Mucosa of gallbladder (tissue), 1 donor: ENCODE measurements at regions not wholly inside any gene's neighbourhood (a gene's known extent, or its start where the extent isn't known, plus 50 kb on each side); places are given as distances from the start of the nearest gene placed in this dataset.
A peak's percentile ranks its signal among the peaks of the same experiment; 100 is the strongest.

Source experiments
- DNase-seq: peaks from one replicate; pipeline ENCODE4 v3.0.0-alpha.2; 2020; ENCODE audit warnings: low spot score
- donor health status: DM: no; HTN: no; CAD: no.

DNA sequence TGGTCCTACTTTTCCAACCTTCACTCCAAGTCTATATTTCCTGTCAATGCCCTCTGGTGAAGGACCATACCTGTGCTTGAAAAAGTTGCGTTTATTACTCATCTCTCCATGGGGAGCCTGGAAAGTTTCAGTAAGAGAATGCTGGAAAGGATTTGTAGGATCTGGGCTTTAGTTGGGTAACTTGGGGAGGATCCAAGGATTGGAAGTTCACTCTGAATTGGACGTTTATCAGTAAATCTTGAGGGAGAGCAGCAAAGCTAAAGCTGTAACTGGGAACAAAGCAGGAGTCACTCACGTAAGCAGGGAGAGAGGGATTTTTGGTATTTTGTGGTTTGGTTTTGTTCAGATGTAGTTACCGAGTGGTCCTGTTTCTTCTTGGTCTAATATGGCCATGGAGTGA, 51.4 kb upstream of the NPVF start:
- no peak for DNase-seq

DNA sequence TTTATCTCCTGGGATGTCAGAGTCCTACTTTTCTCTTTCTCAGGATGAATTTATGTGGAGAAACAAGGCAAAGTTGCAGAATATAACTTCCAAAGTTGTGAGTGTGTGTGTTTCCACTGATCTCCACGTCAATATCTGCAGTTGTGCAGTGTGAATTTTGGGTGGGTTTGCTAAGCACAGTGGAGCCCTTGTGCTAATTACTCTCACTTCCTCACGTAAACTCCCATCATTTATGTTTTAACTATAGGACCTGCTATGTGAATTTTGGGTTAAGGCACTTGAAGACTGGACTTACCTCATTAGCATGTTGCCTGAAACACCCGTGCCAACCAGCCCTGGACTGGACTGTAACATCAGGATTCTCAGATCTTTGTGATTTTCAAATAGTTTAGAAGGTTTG, 51.9 kb upstream of the NPVF start:
- no peak for DNase-seq

DNA sequence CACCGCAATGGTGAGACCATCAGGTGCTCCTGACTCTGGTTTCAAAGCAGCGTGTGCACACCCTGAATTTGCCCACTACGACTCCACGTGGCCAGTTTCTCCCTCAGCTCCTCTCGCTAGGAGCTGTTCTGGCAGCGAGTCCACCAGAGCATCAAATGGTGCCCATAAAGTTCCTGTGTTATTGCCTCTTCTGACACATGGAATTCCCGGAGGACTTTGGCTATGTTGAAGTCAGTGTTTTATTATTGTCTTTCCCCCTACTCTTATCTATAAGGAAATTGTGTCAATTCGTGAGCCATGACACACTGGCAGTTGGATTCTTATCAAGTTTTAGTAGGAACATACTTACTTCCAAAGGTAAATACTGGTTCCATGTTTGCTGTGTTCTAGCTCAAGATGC, 53.9 kb upstream of the NPVF start:
- DNase-seq = no peak

GRCh38 chr7:25286756-25287155, 58.5 kb upstream of the NPVF start:
- no peak for DNase-seq

- DNase-seq = no peak
Observed at GRCh38 chr7:25287291-25287690, 59.0 kb upstream of the NPVF start.

DNA sequence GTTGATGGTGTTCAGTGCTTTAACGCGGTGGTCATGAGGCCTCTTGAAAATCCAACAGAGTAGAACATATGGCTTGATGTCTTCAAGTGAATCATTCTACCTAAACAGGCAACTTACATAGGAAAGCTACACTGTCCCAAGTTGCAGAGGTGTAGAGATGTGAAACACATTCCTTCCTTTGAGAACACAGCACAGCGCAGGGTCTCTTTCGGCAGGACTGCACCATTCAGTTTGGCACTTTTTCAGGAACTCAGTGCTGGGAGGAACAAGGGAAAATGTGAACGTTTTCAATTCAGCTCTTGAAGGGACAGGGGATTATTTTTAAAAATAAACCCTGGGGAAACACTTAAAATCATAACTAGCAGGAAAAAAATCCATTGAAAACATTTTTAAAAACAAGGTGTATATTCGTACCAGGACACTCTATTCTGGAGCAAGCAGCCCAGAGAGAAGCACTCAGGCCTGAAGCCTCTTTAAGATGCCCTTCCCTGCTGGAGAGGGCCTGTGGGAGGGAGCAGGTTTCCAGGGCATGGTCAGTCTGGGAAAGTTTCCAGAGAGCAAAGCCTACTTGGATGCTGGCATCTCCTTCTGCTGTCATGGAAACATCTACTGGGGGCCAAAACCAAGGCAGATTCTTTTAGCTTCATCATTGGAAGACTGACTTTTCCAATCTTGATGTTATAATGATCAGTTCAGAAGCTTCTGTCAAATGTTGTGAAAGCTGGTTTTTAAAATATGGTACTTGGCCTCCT, 60.4 kb upstream of the NPVF start:
- DNase-seq = peak; percentile 21

- DNase-seq = no peak
Observed at GRCh38 chr7:25289518-25289917, 61.2 kb upstream of the NPVF start.

GRCh38 chr7:25294624-25295023, 66.3 kb upstream of the NPVF start:
- DNase-seq = no peak

DNA sequence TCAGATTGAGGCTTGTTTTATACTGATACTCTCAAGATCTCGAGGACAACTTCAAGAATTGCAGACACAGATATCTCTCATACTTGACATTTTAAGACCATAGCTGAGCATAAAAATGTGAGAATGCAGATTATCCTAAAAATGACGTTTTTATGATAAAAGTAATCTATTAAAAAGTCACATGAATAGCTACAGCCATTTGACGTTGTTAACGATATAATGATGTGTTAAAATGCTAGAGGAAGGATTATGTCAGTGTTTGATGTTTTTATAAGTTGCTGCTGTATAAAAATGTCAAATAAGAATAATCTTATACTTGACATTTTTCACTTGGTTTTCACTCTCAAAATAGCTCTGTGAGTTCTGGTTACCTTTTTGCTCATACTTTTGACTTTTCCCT, 67.1 kb upstream of the NPVF start:
- DNase-seq = no peak

- no peak for DNase-seq
Observed at GRCh38 chr7:25296086-25296485, 67.8 kb upstream of the NPVF start.

GRCh38 chr7:25297278-25297677, 69.0 kb upstream of the NPVF start:
- no peak for DNase-seq

GRCh38 chr7:25303281-25304181, 75.2 kb upstream of the NPVF start:
- DNase-seq = no peak

GRCh38 chr7:25304691-25305090, 76.4 kb upstream of the NPVF start:
- DNase-seq = no peak

DNA sequence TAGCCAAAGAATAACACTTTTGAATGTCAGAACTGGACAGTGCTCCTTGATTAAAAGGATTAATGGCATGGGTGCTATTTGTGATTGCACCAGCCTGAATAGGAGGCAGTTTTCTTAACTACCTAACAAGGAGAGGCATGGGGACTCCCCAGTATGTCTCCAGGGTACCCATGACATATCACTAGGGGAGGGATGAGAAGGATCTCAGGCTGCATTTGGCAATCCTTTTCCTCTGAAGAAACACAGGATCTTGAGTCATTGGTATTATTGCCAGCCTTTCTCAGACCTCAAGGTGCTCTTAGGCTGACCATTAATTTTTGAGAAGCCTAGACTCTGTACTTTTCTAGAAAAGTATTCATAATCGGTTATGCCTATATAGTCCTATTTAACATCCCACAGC, 77.5 kb upstream of the NPVF start:
- no peak for DNase-seq

GRCh38 chr7:25307624-25308023, 79.3 kb upstream of the NPVF start:
- no peak for DNase-seq

DNA sequence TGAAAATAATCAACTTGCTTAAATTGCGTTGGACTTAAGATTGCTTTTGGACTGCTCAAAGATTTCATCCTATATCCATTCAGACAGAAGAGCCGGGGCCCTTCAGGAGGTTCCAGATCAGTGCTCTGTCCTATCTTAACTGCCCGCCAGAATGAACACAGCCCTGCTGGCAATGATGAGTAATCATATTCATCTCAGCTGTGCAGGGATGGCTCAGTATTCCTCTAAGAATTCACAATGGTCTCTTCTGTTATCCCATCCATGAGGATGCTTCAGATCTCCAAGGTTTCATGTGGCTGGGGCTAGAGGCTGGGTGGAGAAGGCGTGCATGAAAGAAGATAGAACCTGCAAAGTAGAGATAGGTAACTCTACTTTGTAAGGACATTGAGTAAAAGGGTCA, 80.0 kb upstream of the NPVF start:
- DNase-seq = no peak

GRCh38 chr7:25308906-25309705, 80.8 kb upstream of the NPVF start:
- no peak for DNase-seq

DNA sequence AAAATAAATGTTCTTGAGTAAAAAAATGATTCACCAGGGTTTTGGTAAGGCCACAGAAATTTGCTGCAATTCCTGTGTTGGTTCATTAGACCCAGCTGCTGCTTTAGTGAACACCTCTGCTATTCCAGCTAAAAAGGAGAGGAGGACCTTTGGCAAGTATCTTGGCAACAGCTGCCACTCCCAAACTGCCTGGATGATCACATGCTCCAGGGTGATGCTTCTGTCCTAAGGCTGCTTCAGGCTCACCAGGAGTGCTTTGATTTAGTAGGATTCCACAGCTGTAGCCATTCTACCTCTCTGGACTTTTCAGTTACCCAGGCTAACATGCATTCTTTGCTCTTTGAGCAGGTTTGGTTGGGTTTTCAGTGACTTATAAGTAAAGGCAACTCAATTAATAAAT, 82.6 kb upstream of the NPVF start:
- no peak for DNase-seq

DNA sequence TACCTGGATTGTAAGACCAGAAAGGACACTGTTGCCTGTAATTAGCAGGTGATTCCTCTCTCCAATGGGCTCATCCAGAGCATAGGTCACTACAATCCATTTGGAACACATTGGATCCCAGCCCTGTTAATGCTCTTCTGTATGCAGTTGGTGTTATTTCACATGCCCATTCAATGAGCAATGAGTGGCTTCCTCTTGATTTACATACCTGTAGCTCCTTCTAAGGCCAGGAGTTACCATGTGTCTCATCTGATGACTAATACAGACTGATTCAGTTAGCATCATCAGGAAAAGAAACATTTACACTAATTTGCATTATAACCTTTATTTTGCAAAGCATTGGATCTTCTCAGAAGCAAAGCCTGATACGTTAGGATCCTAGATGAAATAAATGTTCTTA, 83.1 kb upstream of the NPVF start:
- DNase-seq = no peak

DNA sequence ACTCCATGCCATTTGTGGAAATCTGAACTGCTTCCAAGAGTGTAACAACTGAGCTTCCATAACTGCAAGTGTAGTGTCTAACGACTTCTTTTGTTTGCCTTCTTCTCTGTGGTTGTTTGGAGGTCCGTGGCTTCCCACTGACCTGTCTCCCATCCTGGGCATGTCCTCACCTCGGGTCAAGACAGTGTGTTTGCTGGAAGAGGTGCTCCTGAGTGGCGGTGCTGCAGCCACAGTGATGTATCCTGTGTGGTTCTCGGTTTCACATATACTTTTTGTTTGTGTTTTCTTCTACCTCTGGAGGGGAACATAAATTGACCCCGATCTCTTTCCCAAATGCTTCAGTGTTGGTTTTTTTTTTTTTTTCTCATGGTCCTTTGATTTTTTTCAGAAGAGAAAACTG, 84.7 kb upstream of the NPVF start:
- no peak for DNase-seq

- no peak for DNase-seq
Observed at GRCh38 chr7:25313526-25313925, 85.2 kb upstream of the NPVF start.

DNA sequence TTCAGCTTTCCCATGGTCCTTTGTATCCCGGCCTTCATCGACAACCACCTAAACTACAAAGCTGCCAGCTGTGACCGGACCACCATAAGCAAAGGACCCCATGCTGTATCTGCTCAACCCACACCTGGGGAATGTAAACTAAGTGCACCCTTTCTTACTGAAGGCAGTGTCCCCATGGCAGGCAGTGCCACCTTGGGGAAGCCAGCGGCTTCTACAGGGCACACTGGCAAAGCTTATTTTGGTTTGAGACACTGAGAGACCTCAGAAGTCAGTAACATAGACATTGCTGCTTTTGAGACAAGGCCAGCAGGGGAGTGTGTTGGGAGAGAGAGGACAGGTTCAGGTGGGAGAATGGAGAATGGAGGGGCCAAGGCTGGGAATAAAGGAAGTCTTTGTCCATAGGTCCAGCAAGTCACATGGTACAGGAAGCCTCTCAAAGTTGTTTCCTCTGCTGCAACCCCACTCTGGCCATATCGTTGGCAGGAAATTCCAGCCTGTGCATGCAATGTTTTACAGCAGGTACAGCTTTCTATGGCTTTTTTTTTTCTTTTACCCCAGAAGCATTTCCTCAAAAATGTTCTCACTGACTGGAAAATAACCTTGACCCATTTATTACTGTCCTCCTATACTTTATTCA, 85.9 kb upstream of the NPVF start:
- no peak for DNase-seq
